ENCODE measurements at regions not wholly inside any gene's neighbourhood (a gene's known extent, or its start where the extent isn't known, plus 50 kb on each side); places are given as distances from the start of the nearest gene placed in this dataset.

GRCh38 chr20:48373555-48373934 lies 454.3 kb downstream of the PREX1 start (continued):
- TF ChIP-seq ZNF592 (IDR thresholded peaks at IDR 0.05) (no peak), KDM1A (IDR thresholded peaks at IDR 0.05; ENCODE audit: borderline replicate concordance) (no peak), ZNF217 (IDR thresholded peaks at IDR 0.05) (no peak), GABPA (IDR thresholded peaks at IDR 0.05; ENCODE audit: low read depth) (no peak), RELA (IDR thresholded peaks at IDR 0.05; ENCODE audit: borderline replicate concordance, partially characterized antibody) (no peak), ESRRA (IDR thresholded peaks at IDR 0.05; ENCODE audit: low read length) (no peak), RAD51 (IDR thresholded peaks at IDR 0.05) (no peak), KLF5 (IDR thresholded peaks at IDR 0.05; ENCODE audit: partially characterized antibody) (no peak), MLLT1 (IDR thresholded peaks at IDR 0.05) (no peak), RCOR1 (conservative IDR thresholded peaks at IDR 0.05; ENCODE audit: low read depth, low read length) (no peak), POLR2A (IDR thresholded peaks at IDR 0.05; ENCODE audit: low read depth, low read length) (no peak)
